ENCODE measurements at regions not wholly inside any gene's neighbourhood (a gene's known extent, or its start where the extent isn't known, plus 50 kb on each side); places are given as distances from the start of the nearest gene placed in this dataset.

- no peak for DNase-seq
Observed at GRCh38 chr11:8740129-8740528, 57.5 kb downstream of the RPL27A start.

GRCh38 chr11:8744423-8744822 lies 61.8 kb downstream of the RPL27A start:
- no peak for DNase-seq

- DNase-seq: no peak
Observed at GRCh38 chr11:8745431-8746253, 63.0 kb downstream of the RPL27A start.

- DNase-seq: no peak
Observed at GRCh38 chr11:8746331-8746974, 63.9 kb downstream of the RPL27A start.

- no peak for DNase-seq
Observed at GRCh38 chr11:8747173-8747572, 64.6 kb downstream of the RPL27A start.

GRCh38 chr11:8748317-8748716 lies 65.7 kb downstream of the RPL27A start:
- DNase-seq: no peak

- no peak for DNase-seq
Observed at GRCh38 chr11:8749202-8749601, 66.6 kb downstream of the RPL27A start.

GRCh38 chr11:8754241-8754640 lies 71.6 kb downstream of the RPL27A start:
- DNase-seq: no peak

- DNase-seq: no peak
Observed at GRCh38 chr11:8756201-8756600, 73.6 kb downstream of the RPL27A start.

GRCh38 chr11:8757047-8757446 lies 74.5 kb downstream of the RPL27A start:
- no peak for DNase-seq

GRCh38 chr11:8757533-8757932 lies 74.9 kb downstream of the RPL27A start:
- no peak for DNase-seq

- DNase-seq: no peak
Observed at GRCh38 chr11:8758619-8759169, 76.1 kb downstream of the RPL27A start.

- no peak for DNase-seq
Observed at GRCh38 chr11:8759634-8760033, 77.0 kb downstream of the RPL27A start.

GRCh38 chr11:8760896-8761295 lies 78.3 kb downstream of the RPL27A start:
- DNase-seq: no peak

GRCh38 chr11:8763070-8763685 lies 80.6 kb downstream of the RPL27A start:
- no peak for DNase-seq

- no peak for DNase-seq
Observed at GRCh38 chr11:8765294-8765693, 82.7 kb downstream of the RPL27A start.

GRCh38 chr11:8766043-8766987 lies 83.7 kb downstream of the RPL27A start:
- no peak for DNase-seq

- DNase-seq: no peak
Observed at GRCh38 chr11:8766988-8767374, 84.4 kb downstream of the RPL27A start.

- DNase-seq: peak; percentile 56
Observed at GRCh38 chr11:8767466-8768142, 85.0 kb downstream of the RPL27A start.

GRCh38 chr11:8768625-8769333 lies 86.2 kb downstream of the RPL27A start:
- peak; percentile 92 for DNase-seq
